B cell (primary cell): ENCODE measurements at regions not wholly inside any gene's neighbourhood (a gene's known extent, or its start where the extent isn't known, plus 50 kb on each side); places are given as distances from the start of the nearest gene placed in this dataset.

Experiments
- ATAC-seq: fragments of 200-7000 bp; cut with Tn5 transposase; one replicate; pipeline ENCODE4 v1.10.0; 2021; ENCODE audit warnings: low read depth, mild to moderate bottlenecking, moderate number of reproducible peaks, moderate library complexity
- CTCF ChIA-PET: fragments of 350-600 bp; sonication (Branson Sonifier 250); formaldehyde crosslinking; loops from one replicate; lab custom pipeline; 2021; ENCODE audit warnings: antibody characterized with exemption, inconsistent platforms; lab: Charles Lee
- POLR2A ChIA-PET: fragments of 350-600 bp; sonication (Branson Sonifier 250); formaldehyde crosslinking; loops from one replicate; lab custom pipeline; 2021; ENCODE audit warnings: antibody characterized with exemption; lab: Charles Lee
- DNase-seq: peaks from one replicate; pipeline ENCODE4 v3.0.0; 2013
- H2AFZ ChIP-seq: 2 replicates; pipeline ENCODE4 v1.6.1; 2012; ENCODE audit warnings: mild to moderate bottlenecking, low read depth, low read length; ENCODE audit not compliant: insufficient read depth, poor library complexity, severe bottlenecking
- H3K27ac ChIP-seq, 2 donors: 1 replicate in 1 of 2; 2 replicates in 1 of 2; pipeline ENCODE4 v1.5.1; 2012 to 2013; ENCODE audit warnings: low read length in 2 of 2, mild to moderate bottlenecking in 2 of 2, moderate library complexity in 1 of 2
- H3K27me3 ChIP-seq, 4 experiments: fragments of 200-600 bp in 1 of 4; sonication (generic) in 1 of 4; replicated peaks in 1 of 4; 1 replicate in 2 of 4; 2 replicates in 2 of 4; pipeline versions ENCODE4 v1.6.1 to v1.7.0; 2013 to 2016; ENCODE audit warnings: low read length in 3 of 4, mild to moderate bottlenecking in 2 of 4, mixed read lengths in 1 of 4, moderate library complexity in 1 of 4; ENCODE audit not compliant: insufficient read depth in 4 of 4, control insufficient read depth in 3 of 4; ENCODE audit errors: control extremely low read depth in 1 of 4
- H3K36me3 ChIP-seq, 2 experiments: replicated peaks in 1 of 2; 1 replicate in 1 of 2; 2 replicates in 1 of 2; pipeline versions ENCODE4 v1.6.1 to v1.7.1; 2013; ENCODE audit warnings: low read length in 1 of 2; ENCODE audit not compliant: insufficient read depth in 2 of 2, control insufficient read depth in 1 of 2; ENCODE audit errors: control extremely low read depth in 1 of 2, extremely low read depth in 1 of 2
- H3K4me1 ChIP-seq, 2 donors: fragments of 200-600 bp in 1 of 2; sonication (generic) in 1 of 2; 1 replicate in 1 of 2; 2 replicates in 1 of 2; pipeline versions ENCODE4 v1.5.1 to v1.6.1; 2013 to 2017; ENCODE audit warnings: low read length in 2 of 2; ENCODE audit not compliant: control insufficient read depth in 2 of 2, insufficient read depth in 2 of 2
- H3K4me2 ChIP-seq: replicated peaks from 2 replicates; pipeline ENCODE3; 2012; ENCODE audit warnings: mild to moderate bottlenecking, low read depth, low read length; ENCODE audit not compliant: poor library complexity, severe bottlenecking
- H3K4me3 ChIP-seq, 5 experiments: fragments of 200-600 bp in 1 of 5; sonication (generic) in 1 of 5; 1 replicate in 3 of 5; 2 replicates in 2 of 5; pipeline versions ENCODE4 v1.5.1 to v1.7.0; 2011 to 2016; ENCODE audit warnings: low read length in 4 of 5, mild to moderate bottlenecking in 4 of 5, low read depth in 2 of 5, control low read depth in 1 of 5, moderate library complexity in 1 of 5; ENCODE audit not compliant: insufficient read depth in 1 of 5; ENCODE audit errors: control extremely low read depth in 1 of 5, extremely low read depth in 1 of 5
- H3K79me2 ChIP-seq: fragments of 200-600 bp; sonication (generic); one replicate; pipeline ENCODE4 v1.6.0; 2016; ENCODE audit warnings: low read length; ENCODE audit not compliant: control insufficient read depth, insufficient read depth
- H3K9ac ChIP-seq: fragments of 200-600 bp; sonication (generic); 2 replicates; pipeline ENCODE4 v1.6.1; 2017; ENCODE audit warnings: mild to moderate bottlenecking, low read length, moderate library complexity
- H3K9me3 ChIP-seq, 3 donors: one replicate each; pipeline versions ENCODE4 v1.6.1 to v1.7.1; 2013; ENCODE audit warnings: low read length in 2 of 3; ENCODE audit not compliant: control insufficient read depth in 2 of 3, insufficient read depth in 1 of 3; ENCODE audit errors: control extremely low read depth in 1 of 3
- H4K20me1 ChIP-seq: 2 replicates; pipeline ENCODE4 v1.6.0; 2012; ENCODE audit warnings: mild to moderate bottlenecking, low read length; ENCODE audit not compliant: insufficient read depth, control insufficient read depth, poor library complexity, severe bottlenecking
- H3K27ac Mint-ChIP-seq: one replicate; pipeline ENCODE4 v1.8.0; 2021; ENCODE audit warnings: mixed read lengths
- H3K27me3 Mint-ChIP-seq: one replicate; pipeline ENCODE4 v1.8.0; 2021; ENCODE audit warnings: mixed read lengths
- H3K4me1 Mint-ChIP-seq: one replicate; pipeline ENCODE4 v1.8.0; 2021; ENCODE audit warnings: mixed read lengths
- H3K4me3 Mint-ChIP-seq: one replicate; pipeline ENCODE4 v1.8.0; 2021; ENCODE audit warnings: mixed read lengths
- H3K9me3 Mint-ChIP-seq: one replicate; pipeline ENCODE4 v1.8.0; 2022; ENCODE audit warnings: mixed read lengths; ENCODE audit not compliant: insufficient read depth
- CTCF ChIP-seq: fragments of 200-600 bp; IDR thresholded peaks from one replicate; pipeline ENCODE4 v1.8.0; 2022; ENCODE audit warnings: antibody characterized with exemption, mild to moderate bottlenecking
- EZH2 ChIP-seq: IDR thresholded peaks from 2 replicates; pipeline ENCODE4 v1.6.1; 2012; ENCODE audit warnings: borderline replicate concordance, low read depth, mild to moderate bottlenecking, moderate library complexity, low read length; ENCODE audit not compliant: insufficient read depth, poor library complexity, severe bottlenecking
- intact Hi-C: fragments of 100-400 bp; cut with micrococcal nuclease; formaldehyde crosslinking; loops from one replicate; pipeline ENCODE4 v1.10.0; 2022

- no peak overlapping the region for H3K27ac Mint-ChIP-seq
- H3K4me3 Mint-ChIP-seq, result no peak overlapping the region
- DNase-seq (no peak), ATAC-seq (no peak)
- intact Hi-C loops, result no loop called here
- Histone ChIP-seq H3K36me3 (no peaks in the 10 kb centered on the region), H3K27ac (no peak overlapping the region), H4K20me1 (no peaks in the 10 kb centered on the region), H3K4me1 (no peaks in the 10 kb centered on the region), H3K27me3 (no peaks in the 10 kb centered on the region), H3K9me3 (peaks cover 0 to 7% (median 4%) of the 10 kb centered on the region in 3 donors), H3K4me3 (no peak overlapping the region), H2AFZ (no peak overlapping the region), H3K4me2 (no peak overlapping the region), H3K79me2 (no peaks in the 10 kb centered on the region), H3K9ac (no peak overlapping the region)
- TF ChIP-seq CTCF (no peak), EZH2 (no peak)
- ChIA-PET CTCF (no interaction called here), POLR2A (no interaction called here)
- H3K9me3 Mint-ChIP-seq, result peaks cover 7% of the 10 kb centered on the region
- H3K27me3 Mint-ChIP-seq, result no peaks in the 10 kb centered on the region
- no peaks in the 10 kb centered on the region for H3K4me1 Mint-ChIP-seq
Observed at GRCh38 chr1:163777205-163777604, 455.5 kb downstream of the NUF2 start.

- H3K4me3 Mint-ChIP-seq, result no peak overlapping the region
- DNase-seq (no peak), ATAC-seq (no peak)
- Histone ChIP-seq H3K9me3 (peaks cover 0 to 7% (median 4%) of the 10 kb centered on the region in 3 donors), H3K27ac (no peak overlapping the region), H3K36me3 (no peaks in the 10 kb centered on the region), H3K9ac (no peak overlapping the region), H3K4me1 (no peaks in the 10 kb centered on the region), H3K27me3 (no peaks in the 10 kb centered on the region), H2AFZ (no peak overlapping the region), H3K4me2 (no peak overlapping the region), H3K79me2 (no peaks in the 10 kb centered on the region), H3K4me3 (no peak overlapping the region), H4K20me1 (no peaks in the 10 kb centered on the region)
- intact Hi-C loops, result no loop called here
- no peak overlapping the region for H3K27ac Mint-ChIP-seq
- H3K27me3 Mint-ChIP-seq, result no peaks in the 10 kb centered on the region
- no peak for TF ChIP-seq EZH2
- ChIA-PET POLR2A (no interaction called here), CTCF (no interaction called here)
- H3K4me1 Mint-ChIP-seq, result no peaks in the 10 kb centered on the region
- H3K9me3 Mint-ChIP-seq, result peaks cover 9% of the 10 kb centered on the region
Observed at GRCh38 chr1:163781146-163781545, 459.4 kb downstream of the NUF2 start.
